GM19468 (cell line): ENCODE measurements at regions not wholly inside any gene's neighbourhood (a gene's known extent, or its start where the extent isn't known, plus 50 kb on each side); places are given as distances from the start of the nearest gene placed in this dataset.
"Not testable (repeated sequence)": the region's sequence is repeated elsewhere in the genome, so short reads cannot be mapped to it uniquely, and the experiment has no call there.

Experiments
- ATAC-seq: cut with Tn5 transposase; IDR thresholded peaks from one replicate; pipeline ENCODE4 v1.9.1; 2021; ENCODE audit warnings: mild to moderate bottlenecking, moderate library complexity, moderate number of reproducible peaks; ENCODE audit not compliant: unreplicated experiment; ENCODE audit errors: extremely low read depth

GRCh38 chr1:191432817-191433216 is 725.4 kb upstream of the RGS18 start:
- no peak for ATAC-seq

DNA sequence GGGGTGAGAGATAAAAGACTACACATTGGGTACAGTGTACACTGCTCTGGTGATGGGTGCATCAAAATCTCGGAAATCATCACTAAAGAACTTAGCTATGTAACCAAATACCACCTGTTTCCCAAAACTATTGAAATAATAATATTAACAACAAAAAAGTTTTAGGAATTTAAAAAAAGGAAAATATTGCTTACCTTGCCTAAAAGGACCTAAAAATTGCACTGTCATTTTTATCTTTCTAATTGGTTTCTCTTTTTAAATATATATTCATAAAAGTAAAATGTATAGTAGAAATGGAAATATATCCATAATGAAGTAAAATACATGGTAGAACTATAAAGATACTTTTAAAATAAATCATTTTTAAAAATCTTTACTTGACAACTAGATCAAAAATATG is 719.3 kb upstream of the RGS18 start:
- no peak for ATAC-seq

- ATAC-seq: not testable (repeated sequence)
Observed at GRCh38 chr1:191448279-191448678, 710.0 kb upstream of the RGS18 start.

GRCh38 chr1:191452586-191452985 is 705.7 kb upstream of the RGS18 start:
- ATAC-seq: no peak

- ATAC-seq: no peak
Observed at GRCh38 chr1:191453487-191453886, 704.8 kb upstream of the RGS18 start.

- ATAC-seq: no peak
Observed at GRCh38 chr1:191457889-191458288, 700.4 kb upstream of the RGS18 start.

- ATAC-seq: no peak
Observed at GRCh38 chr1:191460234-191460633, 698.0 kb upstream of the RGS18 start.

DNA sequence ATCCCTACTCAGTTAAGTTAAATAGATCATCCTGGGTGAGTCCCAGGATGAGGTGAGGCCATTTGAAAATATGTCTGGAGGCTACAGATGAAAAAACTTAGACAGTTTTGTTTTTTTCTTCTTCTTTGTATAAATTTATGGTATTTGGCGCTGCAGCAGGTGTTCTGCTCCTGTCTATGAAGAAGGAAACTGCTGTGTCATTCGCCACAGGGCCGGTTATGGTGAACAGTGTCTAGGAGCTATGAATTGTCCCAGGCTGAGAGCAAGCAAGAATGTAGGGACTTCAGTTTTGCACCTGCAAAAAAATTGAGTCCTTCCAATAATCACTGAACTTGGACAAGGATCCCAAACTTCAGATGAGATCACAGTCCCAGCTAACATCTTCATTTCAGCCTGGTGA is 674.3 kb upstream of the RGS18 start:
- ATAC-seq: no peak

DNA sequence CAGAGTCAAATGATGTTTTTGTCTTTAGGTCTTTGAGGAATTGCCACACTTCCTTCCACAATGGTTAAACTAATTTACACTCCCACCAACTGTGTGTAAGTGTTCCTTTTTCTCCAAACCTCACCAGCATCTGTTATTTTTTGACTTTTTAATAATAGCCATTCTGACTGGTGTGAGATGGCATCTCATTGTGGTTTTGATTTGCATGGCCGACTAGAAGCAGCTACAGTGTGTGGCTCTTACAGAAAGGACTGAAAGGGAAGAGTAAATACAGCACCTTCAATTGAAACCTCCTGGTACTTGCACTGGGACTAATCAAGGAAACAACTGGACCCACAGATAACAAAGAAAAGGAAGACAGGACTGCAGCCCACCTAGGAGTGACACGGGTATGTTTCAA is 668.0 kb upstream of the RGS18 start:
- ATAC-seq: no peak

- no peak for ATAC-seq
Observed at GRCh38 chr1:191495040-191495439, 663.2 kb upstream of the RGS18 start.

DNA sequence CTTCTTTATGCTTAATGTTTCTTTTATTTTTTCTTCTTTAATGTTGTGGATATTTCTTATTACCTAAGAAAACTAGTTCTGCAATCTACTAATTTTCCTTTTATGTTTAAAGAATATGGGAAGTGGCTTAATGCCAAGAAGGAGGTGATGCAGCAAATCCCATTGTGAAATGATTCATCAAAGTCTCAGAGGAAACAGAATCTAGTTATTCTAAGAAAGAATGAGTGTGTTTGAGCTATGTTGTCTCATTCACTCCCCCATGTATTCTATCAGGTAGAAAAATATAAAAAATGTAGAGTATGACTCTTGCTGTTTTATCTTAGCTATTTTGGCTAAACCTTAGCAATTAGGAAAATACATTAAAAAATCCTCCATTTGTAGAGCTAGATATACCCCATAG is 659.9 kb upstream of the RGS18 start:
- no peak for ATAC-seq

DNA sequence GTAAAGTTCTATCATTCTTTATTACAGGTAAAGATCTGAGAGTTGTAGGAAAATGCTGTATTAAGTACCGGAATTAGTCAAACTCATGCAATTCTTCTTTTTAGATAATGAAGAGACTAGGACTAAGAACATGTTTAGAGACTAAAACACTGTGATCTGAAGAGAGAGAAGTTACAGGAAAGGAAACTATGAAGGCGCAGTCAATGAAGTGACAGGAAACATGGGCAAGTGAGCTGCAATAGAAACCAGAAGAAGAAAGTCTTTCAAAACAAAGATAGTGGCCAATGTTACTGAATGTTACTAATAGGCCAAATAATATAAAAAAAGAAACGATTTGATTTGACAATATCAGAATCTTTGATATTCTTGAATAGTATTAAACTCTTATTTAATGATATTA is 659.4 kb upstream of the RGS18 start:
- ATAC-seq: no peak

- no peak for ATAC-seq
Observed at GRCh38 chr1:191504999-191505398, 653.3 kb upstream of the RGS18 start.

DNA sequence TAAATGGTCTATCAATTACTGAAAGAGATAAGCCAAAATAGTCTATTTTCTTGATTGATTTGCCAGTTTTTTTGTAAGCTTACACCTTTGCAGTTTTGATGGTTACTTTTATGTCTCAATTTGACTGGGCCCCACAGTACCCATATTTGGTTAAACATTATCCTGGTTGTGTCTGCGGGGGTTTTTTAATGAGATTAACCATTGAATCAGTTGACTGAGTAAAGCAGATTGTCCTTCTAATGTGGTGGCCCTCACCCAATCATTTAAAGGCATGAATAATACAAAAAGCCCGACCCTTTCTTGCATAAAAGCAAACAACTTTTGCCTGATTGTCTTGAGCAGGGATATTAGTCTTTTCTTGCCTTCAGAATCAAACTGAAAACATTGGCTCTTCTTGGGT is 650.0 kb upstream of the RGS18 start:
- ATAC-seq: no peak

DNA sequence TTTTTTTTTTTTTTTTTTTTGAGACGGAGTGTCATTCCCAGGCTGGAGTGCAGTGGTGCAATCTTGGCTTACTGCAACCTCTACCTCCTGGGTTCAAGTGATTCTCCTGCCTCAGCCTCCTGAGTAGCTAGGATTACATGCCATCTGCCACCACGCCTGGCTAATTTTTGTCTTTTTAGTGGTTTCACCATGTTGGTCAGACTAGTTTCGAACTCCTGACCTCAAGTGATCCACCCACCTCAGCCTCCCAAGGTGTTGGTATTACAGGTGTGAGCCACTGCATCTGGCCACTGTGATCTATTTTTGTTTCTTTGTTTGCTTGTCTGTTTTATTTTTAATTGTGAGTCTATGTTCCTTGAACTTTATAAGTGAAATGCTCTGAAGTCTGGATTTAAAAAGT is 646.8 kb upstream of the RGS18 start:
- not testable (repeated sequence) for ATAC-seq

DNA sequence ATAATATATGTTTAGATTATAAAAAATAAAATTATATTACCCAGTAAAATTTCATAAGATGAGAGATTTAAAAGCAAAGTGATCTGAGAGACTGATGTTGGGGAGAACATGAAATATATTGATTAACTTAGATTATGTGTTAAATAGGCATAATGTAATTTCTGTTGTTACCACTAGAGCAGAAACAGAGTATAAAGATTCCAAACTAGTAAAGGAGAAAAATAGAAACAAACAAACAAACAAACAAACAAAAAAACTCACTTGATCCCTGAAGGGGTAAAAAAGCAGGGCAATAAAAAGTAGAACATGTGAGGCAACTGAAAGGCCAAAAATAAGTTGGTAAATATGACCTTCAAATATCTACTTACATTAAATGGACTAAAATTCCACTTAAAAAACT is 640.4 kb upstream of the RGS18 start:
- ATAC-seq: no peak

- no peak for ATAC-seq
Observed at GRCh38 chr1:191519519-191519918, 638.7 kb upstream of the RGS18 start.

DNA sequence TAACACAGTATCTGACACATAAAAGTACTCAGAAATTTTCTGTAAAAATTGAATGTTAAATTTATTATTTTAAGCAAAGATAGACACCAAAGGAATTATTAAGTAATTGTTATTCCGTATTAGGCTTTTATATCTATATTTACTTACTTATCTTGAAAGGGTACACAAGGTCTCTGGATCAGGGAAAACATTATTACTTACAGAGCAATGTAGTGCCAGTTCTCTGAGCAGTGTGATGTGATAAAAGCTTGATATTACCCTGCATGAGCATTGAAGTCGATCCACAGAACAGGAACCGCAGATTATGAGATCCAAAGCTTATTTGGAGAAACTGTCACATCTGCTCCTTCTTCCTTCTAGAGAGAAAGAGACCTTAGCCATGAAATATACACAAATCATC is 637.9 kb upstream of the RGS18 start:
- ATAC-seq: no peak

- ATAC-seq: not testable (repeated sequence)
Observed at GRCh38 chr1:191525944-191526343, 632.3 kb upstream of the RGS18 start.

GRCh38 chr1:191528275-191528674 is 630.0 kb upstream of the RGS18 start:
- no peak for ATAC-seq

DNA sequence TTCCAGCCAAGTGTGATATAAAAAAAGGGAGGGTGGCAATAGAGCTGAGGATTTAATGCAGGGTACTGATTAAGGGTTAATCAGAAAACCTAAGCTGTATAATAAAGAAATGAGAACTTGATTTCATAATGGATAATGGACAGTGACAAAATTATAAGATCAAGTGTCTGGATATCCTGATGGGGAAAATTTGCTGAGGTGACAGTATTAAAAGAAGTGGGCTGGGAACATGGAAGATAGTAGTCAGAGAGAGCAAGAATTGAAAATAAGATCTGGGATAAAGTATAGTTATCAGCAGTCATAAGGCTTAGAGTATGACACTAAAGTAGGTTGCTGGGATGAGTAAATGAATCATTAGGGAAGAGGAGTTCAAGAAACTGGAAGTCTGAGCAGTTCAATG is 627.3 kb upstream of the RGS18 start:
- no peak for ATAC-seq

DNA sequence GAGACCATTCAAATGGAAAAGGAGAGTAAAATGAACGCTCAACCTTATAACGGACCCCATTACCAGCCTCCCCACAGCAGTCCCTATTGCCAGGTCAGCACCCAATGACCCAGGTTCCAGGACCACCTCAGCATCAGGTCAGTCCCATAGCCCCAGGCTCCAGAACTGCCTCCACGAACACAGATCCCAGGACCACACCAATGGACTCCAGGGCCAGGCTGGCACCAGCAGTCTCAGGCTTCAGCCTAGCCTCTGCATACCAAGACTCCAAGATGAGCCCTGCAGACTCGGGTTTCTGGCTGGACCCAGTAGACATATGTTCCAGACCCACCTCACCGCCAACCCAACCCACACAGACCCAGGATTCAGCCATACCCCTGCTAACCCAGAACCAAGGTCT is 625.0 kb upstream of the RGS18 start:
- ATAC-seq: no peak

- ATAC-seq: no peak
Observed at GRCh38 chr1:191536791-191537429, 621.4 kb upstream of the RGS18 start.
